GM13977 (cell line): ENCODE measurements at regions not wholly inside any gene's neighbourhood (a gene's known extent, or its start where the extent isn't known, plus 50 kb on each side); places are given as distances from the start of the nearest gene placed in this dataset.
"Not testable (repeated sequence)": the region's sequence is repeated elsewhere in the genome, so short reads cannot be mapped to it uniquely, and the experiment has no call there.

Experiments
- DNase-seq: peaks from one replicate; pipeline ENCODE4 v3.0.0; 2012; ENCODE audit warnings: low spot score
- CTCF ChIP-seq: IDR thresholded peaks from 2 replicates; pipeline ENCODE4 v1.5.1; 2012; ENCODE audit warnings: mild to moderate bottlenecking, control low read depth; ENCODE audit not compliant: insufficient read depth; ENCODE audit errors: extremely low read depth, missing control alignments
- in situ Hi-C: fragments of 300-500 bp; cut with MboI; formaldehyde crosslinking; loops from one replicate; pipeline ENCODE4 v1.12.0; 2022; ENCODE audit warnings: low sequenced_read_pairs, low pct_unique_long_range_greater_than_20kb, mixed read lengths, inconsistent platforms; ENCODE audit not compliant: unreplicated experiment

DNA sequence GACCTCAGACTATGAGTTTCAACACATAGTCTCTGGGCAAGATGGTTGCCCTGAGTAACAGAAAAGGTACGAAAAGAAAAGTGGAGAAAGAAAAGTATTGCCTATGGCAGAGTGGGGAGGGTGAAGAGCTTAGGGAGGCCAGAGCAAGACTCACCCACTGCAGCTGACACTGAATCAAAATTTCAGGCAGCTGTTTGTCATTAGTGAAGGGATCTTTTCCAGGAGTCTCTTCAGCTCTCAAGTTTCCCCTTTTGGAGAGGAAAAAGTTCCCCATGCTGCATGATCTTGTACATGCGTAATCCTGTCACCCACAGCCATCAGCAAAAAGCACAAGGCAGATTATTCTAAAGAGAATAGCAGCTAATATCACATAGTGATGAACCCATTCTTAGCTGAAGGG is 616.9 kb upstream of the GBE1 start:
- DNase-seq: no peak
- in situ Hi-C loops: no loop called here
- no peak for TF ChIP-seq CTCF

- in situ Hi-C loops: no loop called here
- TF ChIP-seq CTCF: no peak
- no peak for DNase-seq
Measured at GRCh38 chr3:82376883-82377282, 615.4 kb upstream of the GBE1 start.

DNA sequence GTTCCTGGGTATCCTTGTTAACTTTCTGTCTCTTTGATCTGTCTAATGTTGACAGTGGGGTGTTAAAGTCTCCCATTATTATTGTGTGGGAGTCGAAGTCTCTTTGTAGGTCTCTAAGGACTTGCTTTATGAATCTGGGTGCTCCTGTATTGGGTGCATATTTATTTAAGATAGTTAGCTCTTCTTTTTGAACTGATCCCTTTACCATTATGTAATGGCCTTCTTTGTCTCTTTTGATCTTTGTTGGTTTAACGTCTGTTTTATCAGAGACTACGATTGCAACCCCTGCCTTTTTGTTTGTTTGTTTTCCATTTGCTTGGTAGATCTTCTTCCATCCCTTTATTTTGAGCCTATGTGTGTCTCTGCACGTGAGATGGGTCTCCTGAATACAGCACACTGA is 612.4 kb upstream of the GBE1 start:
- DNase-seq, in situ Hi-C loops: not testable (repeated sequence)

GRCh38 chr3:82364827-82365226 is 603.4 kb upstream of the GBE1 start:
- in situ Hi-C loops: no loop called here
- no peak for DNase-seq
- no peak for TF ChIP-seq CTCF

DNA sequence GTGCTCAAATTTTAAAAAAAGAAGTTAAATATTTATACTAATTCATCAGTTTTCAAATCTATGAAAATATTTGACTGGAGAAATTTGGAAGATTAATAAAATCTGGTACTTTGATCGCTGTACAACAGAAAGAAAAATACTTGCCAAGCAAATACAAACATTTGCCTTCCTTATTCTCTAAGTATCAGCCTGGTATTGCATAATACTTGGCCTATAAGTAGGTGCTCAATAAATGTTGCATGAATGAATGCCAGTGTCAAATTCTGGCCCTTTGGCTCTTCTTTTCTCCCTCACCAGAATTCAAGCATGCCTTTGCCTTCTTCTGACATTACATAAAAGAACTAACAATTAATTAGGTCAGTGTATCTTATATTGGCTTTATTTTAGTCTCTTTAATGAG is 601.7 kb upstream of the GBE1 start:
- in situ Hi-C loops: no loop called here
- no peak for DNase-seq
- TF ChIP-seq CTCF: no peak

- in situ Hi-C loops: no loop called here
- DNase-seq: no peak
- TF ChIP-seq CTCF: no peak
Measured at GRCh38 chr3:82355228-82355627, 593.8 kb upstream of the GBE1 start.

DNA sequence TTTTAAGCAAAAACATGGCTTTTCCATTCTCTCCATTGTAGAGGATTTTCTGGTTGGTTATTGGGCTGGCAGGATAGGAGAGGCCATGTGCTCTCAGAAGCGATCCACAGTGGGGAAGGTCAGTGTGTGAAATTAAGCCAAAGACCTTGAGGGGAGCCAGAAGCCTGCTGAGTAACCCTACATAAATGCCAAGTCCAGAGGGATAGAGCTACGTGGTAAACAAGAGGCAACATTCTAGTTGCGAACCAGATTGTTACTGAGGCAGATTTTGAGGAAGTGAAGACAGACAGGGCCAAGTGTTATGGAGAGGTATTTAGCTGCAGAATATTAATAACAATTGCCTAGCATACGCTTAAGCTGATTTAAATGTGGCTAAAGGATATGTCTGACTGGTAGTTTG is 592.8 kb upstream of the GBE1 start:
- DNase-seq: no peak
- no peak for TF ChIP-seq CTCF
- in situ Hi-C loops: no loop called here
